ENCODE measurements at regions not wholly inside any gene's neighbourhood (a gene's known extent, or its start where the extent isn't known, plus 50 kb on each side); places are given as distances from the start of the nearest gene placed in this dataset.
"Not testable (repeated sequence)": the region's sequence is repeated elsewhere in the genome, so short reads cannot be mapped to it uniquely, and the experiment has no call there.

GRCh38 chr2:204145791-204146190 lies 209.2 kb downstream of the ICOS start:
- CTCF ChIA-PET, result interaction anchor here (0.5 to 2.8 kb wide), 24 partner anchors 9 to 1988 kb away, joined by 3 to 29 read pairs (median 5); no protein-coding TSS in a partner anchor
- Histone ChIP-seq H3K4me1 (ENCODE audit: control insufficient read depth in 1 of 2, extremely low read depth in 1 of 2, insufficient read depth in 2 of 2, low read length in 2 of 2) (peaks cover 0 to 3% of the 10 kb centered on the region in 2 experiments), H3K27ac (ENCODE audit: low read length) (no peak overlapping the region), H3K36me3 (ENCODE audit: control insufficient read depth in 2 of 2, extremely low read depth in 1 of 2, insufficient read depth in 1 of 2, low read length in 1 of 2) (no peaks in the 10 kb centered on the region), H3K27me3 (replicated peaks in 1 of 2; ENCODE audit: control insufficient read depth in 2 of 2, extremely low read depth in 1 of 2, insufficient read depth in 2 of 2, low read length in 1 of 2) (peaks cover 0 to 4% of the 10 kb centered on the region in 2 experiments), H3K9me3 (no peaks in the 10 kb centered on the region), H3K4me3 (ENCODE audit: control insufficient read depth in 1 of 2, extremely low read depth in 1 of 2, low read length in 1 of 2) (peak overlapping the region; percentile 42 to 48)
- POLR2A ChIA-PET, result no interaction called here
- Mint-ChIP-seq H3K27ac (peak overlapping the region in 1 of 2 donors; percentile 62), H3K9me3 (no peaks in the 10 kb centered on the region), H3K4me1 (peaks cover 9 to 13% (median 10%) of the 10 kb centered on the region in 3 donors), H3K36me3 (no peaks in the 10 kb centered on the region), H3K4me3 (peak overlapping the region; percentile 66 to 85 (median 81)), H3K27me3 (peaks cover 21 to 26% of the 10 kb centered on the region in 2 donors)
- no peak for DNase-seq
- ATAC-seq (replicated peaks in 1 of 4), result peak; percentile 10 to 26 (median 18)
- WGBS (ENCODE audit: insufficient coverage), result 59% methylated on average over 4 of the region's 8 CpGs

GRCh38 chr2:204147040-204147439 lies 210.5 kb downstream of the ICOS start:
- H3K4me1 ChIP-seq (ENCODE audit: control insufficient read depth in 1 of 2, extremely low read depth in 1 of 2, insufficient read depth in 2 of 2, low read length in 2 of 2); H3K36me3 Mint-ChIP-seq; DNase-seq; H3K27me3 ChIP-seq (replicated peaks in 1 of 2; ENCODE audit: control insufficient read depth in 2 of 2, extremely low read depth in 1 of 2, insufficient read depth in 2 of 2, low read length in 1 of 2); H3K4me3 Mint-ChIP-seq; H3K27ac Mint-ChIP-seq; H3K9me3 ChIP-seq; POLR2A ChIA-PET; H3K27ac ChIP-seq (ENCODE audit: low read length); H3K9me3 Mint-ChIP-seq; ATAC-seq (replicated peaks in 1 of 4); H3K4me3 ChIP-seq (ENCODE audit: control insufficient read depth in 1 of 2, extremely low read depth in 1 of 2, low read length in 1 of 2); CTCF ChIA-PET; H3K36me3 ChIP-seq (ENCODE audit: control insufficient read depth in 2 of 2, extremely low read depth in 1 of 2, insufficient read depth in 1 of 2, low read length in 1 of 2): not testable (repeated sequence)
- WGBS (ENCODE audit: insufficient coverage), result 90% methylated on average over 2 of the region's 2 CpGs
- peaks cover 26% of the 10 kb centered on the region in 2 donors for H3K27me3 Mint-ChIP-seq
- H3K4me1 Mint-ChIP-seq, result peaks cover 9 to 13% (median 10%) of the 10 kb centered on the region in 3 donors

GRCh38 chr2:204150721-204151120 lies 214.2 kb downstream of the ICOS start:
- peaks cover 21 to 26% of the 10 kb centered on the region in 2 donors for H3K27me3 Mint-ChIP-seq
- DNase-seq (no peak), ATAC-seq (replicated peaks in 1 of 4) (no peak)
- Histone ChIP-seq H3K4me1 (ENCODE audit: control insufficient read depth in 1 of 2, extremely low read depth in 1 of 2, insufficient read depth in 2 of 2, low read length in 2 of 2) (peaks cover 0 to 3% of the 10 kb centered on the region in 2 experiments), H3K36me3 (ENCODE audit: control insufficient read depth in 2 of 2, extremely low read depth in 1 of 2, insufficient read depth in 1 of 2, low read length in 1 of 2) (no peaks in the 10 kb centered on the region), H3K27ac (ENCODE audit: low read length) (no peak overlapping the region), H3K9me3 (no peaks in the 10 kb centered on the region), H3K4me3 (ENCODE audit: control insufficient read depth in 1 of 2, extremely low read depth in 1 of 2, low read length in 1 of 2) (no peak overlapping the region), H3K27me3 (replicated peaks in 1 of 2; ENCODE audit: control insufficient read depth in 2 of 2, extremely low read depth in 1 of 2, insufficient read depth in 2 of 2, low read length in 1 of 2) (peaks cover 0 to 4% of the 10 kb centered on the region in 2 experiments)
- WGBS (ENCODE audit: insufficient coverage), result 98% methylated on average over 4 of the region's 7 CpGs
- peaks cover 4 to 5% (median 4%) of the 10 kb centered on the region in 3 donors for H3K4me1 Mint-ChIP-seq
- H3K36me3 Mint-ChIP-seq, result no peaks in the 10 kb centered on the region
- ChIA-PET CTCF (no interaction called here), POLR2A (no interaction called here)
- no peaks in the 10 kb centered on the region for H3K9me3 Mint-ChIP-seq
- H3K27ac Mint-ChIP-seq, result no peak overlapping the region
- H3K4me3 Mint-ChIP-seq, result no peak overlapping the region

GRCh38 chr2:204152616-204153015 lies 216.1 kb downstream of the ICOS start:
- CTCF ChIA-PET, result interaction anchor here (0.6 to 1.0 kb wide), 2 partner anchors 13 to 26 kb away, joined by 4 to 5 read pairs; no protein-coding TSS in a partner anchor
- Mint-ChIP-seq H3K4me3 (no peak overlapping the region), H3K4me1 (no peaks in the 10 kb centered on the region), H3K36me3 (no peaks in the 10 kb centered on the region), H3K27ac (no peak overlapping the region), H3K9me3 (no peaks in the 10 kb centered on the region), H3K27me3 (peaks cover 15 to 23% of the 10 kb centered on the region in 2 donors)
- WGBS (ENCODE audit: insufficient coverage), result 86% methylated on average over 3 of the region's 3 CpGs
- no peak for ATAC-seq (replicated peaks in 1 of 4)
- Histone ChIP-seq H3K27ac (ENCODE audit: low read length) (no peak overlapping the region), H3K27me3 (replicated peaks in 1 of 2; ENCODE audit: control insufficient read depth in 2 of 2, extremely low read depth in 1 of 2, insufficient read depth in 2 of 2, low read length in 1 of 2) (peaks cover 0 to 4% of the 10 kb centered on the region in 2 experiments), H3K36me3 (ENCODE audit: control insufficient read depth in 2 of 2, extremely low read depth in 1 of 2, insufficient read depth in 1 of 2, low read length in 1 of 2) (no peaks in the 10 kb centered on the region), H3K9me3 (no peaks in the 10 kb centered on the region), H3K4me1 (ENCODE audit: control insufficient read depth in 1 of 2, extremely low read depth in 1 of 2, insufficient read depth in 2 of 2, low read length in 2 of 2) (no peaks in the 10 kb centered on the region), H3K4me3 (ENCODE audit: control insufficient read depth in 1 of 2, extremely low read depth in 1 of 2, low read length in 1 of 2) (no peak overlapping the region)
- POLR2A ChIA-PET, result no interaction called here
- DNase-seq, result no peak

- H3K9me3 ChIP-seq, result no peaks in the 10 kb centered on the region
- H3K4me1 Mint-ChIP-seq, result no peaks in the 10 kb centered on the region
- no peak overlapping the region for H3K27ac ChIP-seq (ENCODE audit: low read length)
- H3K27me3 Mint-ChIP-seq, result peaks cover 5 to 7% of the 10 kb centered on the region in 2 donors
- no peak overlapping the region for H3K4me3 ChIP-seq (ENCODE audit: control insufficient read depth in 1 of 2, extremely low read depth in 1 of 2, low read length in 1 of 2)
- H3K36me3 Mint-ChIP-seq, result no peaks in the 10 kb centered on the region
- DNase-seq (no peak), ATAC-seq (replicated peaks in 1 of 4) (no peak)
- POLR2A ChIA-PET, result no interaction called here
- no peak overlapping the region for H3K4me3 Mint-ChIP-seq
- H3K9me3 Mint-ChIP-seq, result no peaks in the 10 kb centered on the region
- no peaks in the 10 kb centered on the region for H3K4me1 ChIP-seq (ENCODE audit: control insufficient read depth in 1 of 2, extremely low read depth in 1 of 2, insufficient read depth in 2 of 2, low read length in 2 of 2)
- H3K27me3 ChIP-seq (replicated peaks in 1 of 2; ENCODE audit: control insufficient read depth in 2 of 2, extremely low read depth in 1 of 2, insufficient read depth in 2 of 2, low read length in 1 of 2), result peaks cover 0 to 4% of the 10 kb centered on the region in 2 experiments
- no peaks in the 10 kb centered on the region for H3K36me3 ChIP-seq (ENCODE audit: control insufficient read depth in 2 of 2, extremely low read depth in 1 of 2, insufficient read depth in 1 of 2, low read length in 1 of 2)
- no CpG with 5 or more reads among the region's 3 CpGs for WGBS (ENCODE audit: insufficient coverage)
- CTCF ChIA-PET, result interaction anchor here in 1 of 2 donors (1.3 kb wide), 1 partner anchor 23 kb away, joined by 5 read pairs; no protein-coding TSS in a partner anchor
- H3K27ac Mint-ChIP-seq, result no peak overlapping the region
These were observed 218.3 kb downstream of the ICOS start for GRCh38 chr2:204154863-204155262.

- Histone ChIP-seq H3K9me3 (no peaks in the 10 kb centered on the region), H3K27me3 (replicated peaks in 1 of 2; ENCODE audit: control insufficient read depth in 2 of 2, extremely low read depth in 1 of 2, insufficient read depth in 2 of 2, low read length in 1 of 2) (peaks cover 0 to 4% of the 10 kb centered on the region in 2 experiments), H3K36me3 (ENCODE audit: control insufficient read depth in 2 of 2, extremely low read depth in 1 of 2, insufficient read depth in 1 of 2, low read length in 1 of 2) (no peaks in the 10 kb centered on the region), H3K27ac (ENCODE audit: low read length) (no peak overlapping the region), H3K4me3 (ENCODE audit: control insufficient read depth in 1 of 2, extremely low read depth in 1 of 2, low read length in 1 of 2) (no peak overlapping the region), H3K4me1 (ENCODE audit: control insufficient read depth in 1 of 2, extremely low read depth in 1 of 2, insufficient read depth in 2 of 2, low read length in 2 of 2) (no peaks in the 10 kb centered on the region)
- no peaks in the 10 kb centered on the region for H3K9me3 Mint-ChIP-seq
- no peaks in the 10 kb centered on the region for H3K36me3 Mint-ChIP-seq
- ChIA-PET CTCF (interaction anchor here in 1 of 2 donors (1.3 kb wide), 1 partner anchor 16 kb away, joined by 3 read pairs; no protein-coding TSS in a partner anchor), POLR2A (no interaction called here)
- DNase-seq (no peak), ATAC-seq (replicated peaks in 1 of 4) (no peak)
- H3K4me1 Mint-ChIP-seq, result no peaks in the 10 kb centered on the region
- WGBS (ENCODE audit: insufficient coverage), result no CpG with 5 or more reads among the region's 1 CpG
- H3K4me3 Mint-ChIP-seq, result no peak overlapping the region
- H3K27ac Mint-ChIP-seq, result no peak overlapping the region
- peaks cover 7% of the 10 kb centered on the region in 2 donors for H3K27me3 Mint-ChIP-seq
These were observed 219.9 kb downstream of the ICOS start for GRCh38 chr2:204156456-204156855.

GRCh38 chr2:204157684-204158083 lies 221.1 kb downstream of the ICOS start:
- peaks cover 0 to 4% of the 10 kb centered on the region in 2 experiments for H3K27me3 ChIP-seq (replicated peaks in 1 of 2; ENCODE audit: control insufficient read depth in 2 of 2, extremely low read depth in 1 of 2, insufficient read depth in 2 of 2, low read length in 1 of 2)
- DNase-seq (no peak), ATAC-seq (replicated peaks in 1 of 4) (no peak)
- H3K36me3 Mint-ChIP-seq, result no peaks in the 10 kb centered on the region
- no peak overlapping the region for H3K4me3 ChIP-seq (ENCODE audit: control insufficient read depth in 1 of 2, extremely low read depth in 1 of 2, low read length in 1 of 2)
- no peak overlapping the region for H3K4me3 Mint-ChIP-seq
- no peak overlapping the region for H3K27ac ChIP-seq (ENCODE audit: low read length)
- ChIA-PET POLR2A (no interaction called here), CTCF (no interaction called here)
- H3K27me3 Mint-ChIP-seq, result peaks cover 7 to 9% of the 10 kb centered on the region in 2 donors
- no peaks in the 10 kb centered on the region for H3K9me3 ChIP-seq
- no peak overlapping the region for H3K27ac Mint-ChIP-seq
- H3K36me3 ChIP-seq (ENCODE audit: control insufficient read depth in 2 of 2, extremely low read depth in 1 of 2, insufficient read depth in 1 of 2, low read length in 1 of 2), result no peaks in the 10 kb centered on the region
- no peaks in the 10 kb centered on the region for H3K4me1 ChIP-seq (ENCODE audit: control insufficient read depth in 1 of 2, extremely low read depth in 1 of 2, insufficient read depth in 2 of 2, low read length in 2 of 2)
- no peaks in the 10 kb centered on the region for H3K4me1 Mint-ChIP-seq
- H3K9me3 Mint-ChIP-seq, result no peaks in the 10 kb centered on the region

Measured in T-cell (primary cell).